T47D (cell line): ENCODE measurements at regions not wholly inside any gene's neighbourhood (a gene's known extent, or its start where the extent isn't known, plus 50 kb on each side); places are given as distances from the start of the nearest gene placed in this dataset.

Experiments used
- DNase-seq, 2 experiments: peaks; one replicate each; pipeline versions ENCODE4 v3.0.0 to v3.0.0-alpha.2; 2011 to 2012; ENCODE audit warnings: low read depth in 1 of 2, low spot score in 1 of 2
- JUND ChIP-seq: IDR thresholded peaks from 2 replicates; pipeline ENCODE4 v1.6.1; 2012; ENCODE audit warnings: low read depth
- in situ Hi-C: cut with HindIII; loops from 2 replicates; pipeline ENCODE4 v1.10.0; 2016; ENCODE audit warnings: low sequenced_read_pairs, low pct_unique_long_range_greater_than_20kb

DNA sequence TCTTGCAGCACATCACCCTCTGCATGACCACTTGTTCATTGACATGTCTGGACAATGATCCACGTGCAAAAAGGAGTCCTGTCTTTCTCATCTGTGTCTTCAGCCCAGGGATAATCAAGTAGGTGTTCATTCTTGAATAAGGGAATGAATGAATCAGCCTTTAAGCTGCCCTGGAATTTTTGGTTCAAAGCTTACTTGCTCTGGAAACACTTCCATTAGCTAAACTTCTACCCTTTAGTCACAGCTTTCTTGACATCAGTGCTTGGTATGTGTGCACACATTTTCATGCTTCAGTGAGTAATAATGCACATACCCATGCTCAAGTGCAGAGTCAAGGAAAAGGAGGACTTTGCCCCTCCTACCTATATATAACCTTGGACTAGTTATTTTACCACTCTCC lies 103.0 kb upstream of the CDH13 start:
- DNase-seq, result no peak
- in situ Hi-C loops, result no loop called here

GRCh38 chr16:82522026-82522425 lies 104.7 kb upstream of the CDH13 start:
- in situ Hi-C loops, result no loop called here
- TF ChIP-seq JUND, result no peak

More for the DNA sequence above, 103.0 kb upstream of the CDH13 start:
- no peak for TF ChIP-seq JUND

GRCh38 chr16:82518811-82519210 lies 108.0 kb upstream of the CDH13 start:
- no peak for TF ChIP-seq JUND
- DNase-seq, result no peak
- in situ Hi-C loops, result no loop called here

More at GRCh38 chr16:82522026-82522425, 104.7 kb upstream of the CDH13 start:
- no peak for DNase-seq

- no peak for DNase-seq
- in situ Hi-C loops, result no loop called here
- TF ChIP-seq JUND, result no peak
Measured at GRCh38 chr16:82514262-82514661, 112.5 kb upstream of the CDH13 start.

- no peak for DNase-seq
- in situ Hi-C loops, result no loop called here
- no peak for TF ChIP-seq JUND
Measured at GRCh38 chr16:82510789-82511305, 115.9 kb upstream of the CDH13 start.

- DNase-seq, result no peak
- TF ChIP-seq JUND, result no peak
- in situ Hi-C loops, result no loop called here
Measured at GRCh38 chr16:82509691-82510430, 116.9 kb upstream of the CDH13 start.

GRCh38 chr16:82506692-82507670 lies 119.8 kb upstream of the CDH13 start:
- DNase-seq, result no peak
- in situ Hi-C loops, result no loop called here
- TF ChIP-seq JUND, result no peak

DNA sequence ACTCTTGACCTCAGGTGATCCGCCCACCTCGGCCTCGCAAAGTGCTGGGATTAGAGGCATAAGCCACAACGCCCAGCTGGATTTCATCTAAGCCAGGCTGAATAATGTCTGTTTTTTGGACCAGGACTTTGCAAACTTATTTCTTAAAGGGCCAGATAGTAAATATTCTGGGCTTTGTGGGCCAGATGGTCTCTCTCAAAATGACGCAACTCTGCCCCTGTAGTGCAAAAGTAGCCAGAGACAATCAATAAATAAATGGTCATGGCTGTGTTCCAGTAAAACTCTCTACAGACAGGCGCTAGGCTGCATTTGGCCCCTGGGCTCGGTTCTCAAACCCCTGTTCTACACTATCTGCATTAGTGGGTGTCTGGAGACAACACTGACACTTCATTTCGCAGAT lies 121.9 kb upstream of the CDH13 start:
- TF ChIP-seq JUND, result no peak
- in situ Hi-C loops, result no loop called here
- no peak for DNase-seq

DNA sequence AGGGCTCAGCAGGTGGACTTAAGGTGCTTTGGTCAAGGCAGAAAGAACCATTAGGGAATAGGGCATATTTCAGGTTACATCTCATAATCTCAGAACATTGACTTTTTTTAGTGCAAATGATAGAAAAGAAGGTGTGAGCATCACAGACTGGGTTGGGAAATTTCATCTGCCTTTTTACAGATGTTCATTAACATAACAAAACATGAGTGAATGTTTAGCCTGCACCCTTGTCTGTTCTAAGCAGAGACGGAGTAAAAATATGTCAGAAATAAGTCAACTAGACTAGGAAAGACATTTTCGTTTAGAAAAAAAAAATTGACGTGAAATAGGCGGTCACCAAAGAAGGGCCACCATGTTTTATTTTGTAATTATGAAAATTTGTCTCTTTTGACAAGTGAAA lies 127.5 kb upstream of the CDH13 start:
- DNase-seq, result no peak
- no peak for TF ChIP-seq JUND
- in situ Hi-C loops, result no loop called here

- in situ Hi-C loops, result no loop called here
- DNase-seq, result no peak
- no peak for TF ChIP-seq JUND
Measured at GRCh38 chr16:82497139-82497538, 129.6 kb upstream of the CDH13 start.

- TF ChIP-seq JUND, result no peak
- in situ Hi-C loops, result no loop called here
- DNase-seq, result no peak
Measured at GRCh38 chr16:82488460-82488859, 138.3 kb upstream of the CDH13 start.

- DNase-seq, result no peak
- TF ChIP-seq JUND, result no peak
- in situ Hi-C loops, result no loop called here
Measured at GRCh38 chr16:82481455-82481854, 145.3 kb upstream of the CDH13 start.

- TF ChIP-seq JUND, result no peak
- in situ Hi-C loops, result no loop called here
- DNase-seq, result peak in 1 of 2 experiments; percentile 55
Measured at GRCh38 chr16:82476786-82477185, 150.0 kb upstream of the CDH13 start.
